Fibroblast of pulmonary artery (primary cell): ENCODE measurements at regions not wholly inside any gene's neighbourhood (a gene's known extent, or its start where the extent isn't known, plus 50 kb on each side); places are given as distances from the start of the nearest gene placed in this dataset.
A peak's percentile ranks its signal among the peaks of the same experiment; 100 is the strongest.

Source experiments
- DNase-seq: peaks from one replicate; pipeline ENCODE4 v3.0.0-alpha.2; 2010; ENCODE audit warnings: low read depth
- H3K4me3 ChIP-seq: replicated peaks from 2 replicates; pipeline ENCODE4 v1.5.1; 2011; ENCODE audit warnings: low read depth, mild to moderate bottlenecking, control low read depth, low read length, moderate library complexity
- CTCF ChIP-seq: IDR thresholded peaks from 2 replicates; pipeline ENCODE4 v1.5.1; 2011; ENCODE audit warnings: mild to moderate bottlenecking, control low read depth, low read length, inconsistent platforms; ENCODE audit errors: missing control alignments

DNA sequence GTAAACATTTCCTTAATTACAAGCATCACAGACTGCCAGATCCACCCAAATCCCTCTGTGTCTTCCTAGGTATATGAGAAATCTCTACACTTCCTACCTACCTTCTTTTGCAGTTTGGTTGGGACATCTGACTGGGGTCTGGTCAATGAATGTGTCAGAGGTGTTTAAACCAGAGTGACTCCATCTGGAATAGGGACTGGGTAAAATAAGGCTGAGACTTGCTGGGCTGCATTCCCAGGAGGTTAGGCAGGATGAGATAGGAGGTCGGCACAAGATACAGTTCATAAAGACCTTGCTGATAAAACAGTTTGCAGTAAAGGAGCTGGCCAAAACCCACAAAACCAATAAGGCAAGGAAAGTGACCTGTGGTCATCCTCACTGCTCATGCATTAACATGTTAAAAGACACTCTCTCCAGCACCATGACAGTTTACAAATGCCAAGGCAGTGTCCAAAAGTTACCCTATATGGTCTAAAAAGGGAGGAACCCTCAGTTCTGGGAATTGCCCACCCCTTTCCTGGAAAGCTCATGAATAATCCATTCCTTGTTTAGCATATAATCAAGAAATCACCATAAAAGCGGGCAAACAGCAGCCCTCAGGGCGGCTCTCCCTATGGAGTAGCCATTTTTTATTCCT lies 87.4 kb upstream of the BACE2 start:
- no peak for TF ChIP-seq CTCF
- H3K4me3 ChIP-seq, result no peak overlapping the region
- DNase-seq, result no peak

- no peak for TF ChIP-seq CTCF
- H3K4me3 ChIP-seq, result no peak overlapping the region
Observed at GRCh38 chr21:41086569-41086968, 81.4 kb upstream of the BACE2 start.

DNA sequence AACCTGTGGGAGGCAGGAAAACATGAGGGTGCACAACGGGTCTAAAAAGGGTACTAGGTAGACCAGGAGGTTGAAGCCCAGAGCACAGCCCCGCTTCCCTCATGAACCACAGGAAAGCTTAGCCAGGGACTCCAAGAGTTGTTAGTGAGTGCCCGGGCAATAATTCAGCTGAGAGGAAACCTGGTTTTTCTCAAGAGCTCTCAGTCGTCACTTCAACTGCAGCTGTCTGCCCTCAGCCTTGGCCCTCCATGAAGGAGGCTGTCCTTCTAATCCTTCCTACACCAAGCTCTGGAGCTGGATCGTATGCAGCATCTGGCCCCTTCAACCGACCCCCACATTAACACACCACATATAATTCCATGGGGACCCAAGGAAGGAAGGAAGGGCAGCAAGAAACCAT lies 77.0 kb upstream of the BACE2 start:
- TF ChIP-seq CTCF, result no peak
- DNase-seq, result no peak

More at GRCh38 chr21:41086569-41086968, 81.4 kb upstream of the BACE2 start:
- DNase-seq, result no peak

GRCh38 chr21:41091616-41092015 lies 76.3 kb upstream of the BACE2 start:
- TF ChIP-seq CTCF, result no peak
- DNase-seq, result no peak
- H3K4me3 ChIP-seq, result no peak overlapping the region

More for the DNA sequence above, 77.0 kb upstream of the BACE2 start:
- H3K4me3 ChIP-seq, result no peak overlapping the region

DNA sequence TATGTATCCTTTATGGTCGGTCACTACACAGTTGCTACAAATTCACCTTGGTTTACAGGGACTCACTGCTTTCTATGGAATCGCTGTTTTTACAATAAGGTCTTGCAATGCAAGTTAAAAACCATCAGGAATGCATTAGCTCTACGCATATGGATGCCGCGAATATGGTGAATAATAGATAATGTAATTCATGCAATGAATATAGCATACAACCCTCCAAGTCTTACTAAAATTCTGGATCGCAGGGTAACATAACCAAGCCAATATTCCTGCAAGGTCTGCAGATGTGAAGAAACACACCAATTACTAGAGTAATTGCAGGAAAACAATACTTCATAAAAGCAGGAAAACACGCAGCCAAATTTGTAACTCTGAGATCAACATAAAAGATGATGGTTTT lies 75.6 kb upstream of the BACE2 start:
- no peak for TF ChIP-seq CTCF
- no peak overlapping the region for H3K4me3 ChIP-seq
- DNase-seq, result no peak

DNA sequence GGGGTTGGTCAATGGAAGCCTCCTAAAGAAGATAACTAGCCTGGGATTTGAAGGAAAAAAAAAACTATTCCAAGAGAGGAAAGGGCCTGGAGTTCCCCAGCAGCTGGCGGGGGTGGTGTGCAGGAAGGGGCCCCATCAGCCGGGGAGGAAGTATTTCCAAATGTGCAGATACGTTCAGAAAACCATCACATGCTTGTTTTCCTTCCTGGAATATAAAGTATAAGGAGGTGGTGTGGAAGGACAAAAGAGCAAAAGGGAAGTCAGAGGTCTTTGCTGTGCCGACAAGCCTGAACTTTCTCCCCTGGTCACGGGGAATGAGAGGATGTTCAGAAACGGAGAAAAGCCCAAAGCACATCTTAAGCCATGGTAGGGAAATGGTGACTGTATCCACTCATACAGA lies 72.0 kb upstream of the BACE2 start:
- TF ChIP-seq CTCF, result no peak
- DNase-seq, result peak; percentile 4
- H3K4me3 ChIP-seq, result no peak overlapping the region

GRCh38 chr21:41098076-41098475 lies 69.9 kb upstream of the BACE2 start:
- no peak for TF ChIP-seq CTCF

More at GRCh38 chr21:41098076-41098475, 69.9 kb upstream of the BACE2 start:
- no peak overlapping the region for H3K4me3 ChIP-seq
- no peak for DNase-seq
